Neutrophil (primary cell): ENCODE measurements at regions not wholly inside any gene's neighbourhood (a gene's known extent, or its start where the extent isn't known, plus 50 kb on each side); places are given as distances from the start of the nearest gene placed in this dataset.
"Not testable (repeated sequence)": the region's sequence is repeated elsewhere in the genome, so short reads cannot be mapped to it uniquely, and the experiment has no call there.

Source experiments
- H3K27ac ChIP-seq: fragments of 200-600 bp; sonication (generic); 2 replicates; pipeline ENCODE4 v1.5.1; 2016; ENCODE audit warnings: mild to moderate bottlenecking, moderate library complexity
- H3K27me3 ChIP-seq: fragments of 200-600 bp; sonication (generic); 2 replicates; pipeline ENCODE4 v1.6.0; 2016; ENCODE audit warnings: mild to moderate bottlenecking
- H3K36me3 ChIP-seq: fragments of 200-600 bp; sonication (generic); 2 replicates; pipeline ENCODE4 v1.5.1; 2017
- H3K4me1 ChIP-seq, 2 experiments: fragments of 200-600 bp in 1 of 2; sonication (generic) in 1 of 2; 1 replicate in 1 of 2; 2 replicates in 1 of 2; pipeline versions ENCODE4 v1.5.1 to v1.6.1; 2013 to 2016; ENCODE audit warnings: low read depth in 1 of 2, low read length in 1 of 2, mild to moderate bottlenecking in 1 of 2, moderate library complexity in 1 of 2; ENCODE audit not compliant: control insufficient read depth in 1 of 2, insufficient read depth in 1 of 2
- H3K4me3 ChIP-seq, 2 experiments: fragments of 200-600 bp in 1 of 2; sonication (generic) in 1 of 2; 1 replicate in 1 of 2; 2 replicates in 1 of 2; pipeline ENCODE4 v1.5.1; 2013 to 2016; ENCODE audit warnings: low read depth in 1 of 2, low read length in 1 of 2, mild to moderate bottlenecking in 1 of 2, moderate library complexity in 1 of 2
- H3K9me3 ChIP-seq: fragments of 200-600 bp; sonication (generic); 2 replicates; pipeline ENCODE4 v1.5.1; 2016
- CTCF ChIP-seq: fragments of 200-600 bp; sonication (generic); IDR thresholded peaks from 2 replicates; pipeline ENCODE4 v1.5.1; 2016; ENCODE audit warnings: antibody characterized with exemption

- H3K9me3 ChIP-seq = no peaks in the 10 kb centered on the region
- no peak overlapping the region for H3K27ac ChIP-seq
- no peaks in the 10 kb centered on the region for H3K4me1 ChIP-seq
- no peaks in the 10 kb centered on the region for H3K36me3 ChIP-seq
- no peak for TF ChIP-seq CTCF
- no peaks in the 10 kb centered on the region for H3K27me3 ChIP-seq
- no peak overlapping the region for H3K4me3 ChIP-seq
Measured at GRCh38 chr4:129998436-129999150, 902.6 kb downstream of the C4orf33 start.

GRCh38 chr4:129999156-129999555, 903.2 kb downstream of the C4orf33 start:
- no peak overlapping the region for H3K27ac ChIP-seq
- H3K27me3 ChIP-seq = no peaks in the 10 kb centered on the region
- no peak overlapping the region for H3K4me3 ChIP-seq
- no peaks in the 10 kb centered on the region for H3K9me3 ChIP-seq
- no peak for TF ChIP-seq CTCF
- no peaks in the 10 kb centered on the region for H3K4me1 ChIP-seq
- no peaks in the 10 kb centered on the region for H3K36me3 ChIP-seq

GRCh38 chr4:130008461-130008860, 912.5 kb downstream of the C4orf33 start:
- Histone ChIP-seq H3K27me3 (no peaks in the 10 kb centered on the region), H3K36me3 (no peaks in the 10 kb centered on the region), H3K9me3 (no peaks in the 10 kb centered on the region), H3K4me1 (no peaks in the 10 kb centered on the region), H3K27ac (no peak overlapping the region), H3K4me3 (no peak overlapping the region)
- no peak for TF ChIP-seq CTCF

GRCh38 chr4:130012806-130013205, 916.9 kb downstream of the C4orf33 start:
- H3K4me3 ChIP-seq, H3K36me3 ChIP-seq, H3K9me3 ChIP-seq, H3K27me3 ChIP-seq, H3K4me1 ChIP-seq, H3K27ac ChIP-seq: not testable (repeated sequence)

GRCh38 chr4:130021706-130022105, 925.8 kb downstream of the C4orf33 start:
- H3K36me3 ChIP-seq = no peaks in the 10 kb centered on the region
- H3K4me1 ChIP-seq = no peaks in the 10 kb centered on the region
- no peak overlapping the region for H3K4me3 ChIP-seq
- H3K27me3 ChIP-seq = no peaks in the 10 kb centered on the region
- H3K9me3 ChIP-seq = no peaks in the 10 kb centered on the region
- no peak for TF ChIP-seq CTCF
- no peak overlapping the region for H3K27ac ChIP-seq

- H3K4me3 ChIP-seq = no peak overlapping the region
- no peaks in the 10 kb centered on the region for H3K4me1 ChIP-seq
- no peaks in the 10 kb centered on the region for H3K27me3 ChIP-seq
- no peak for TF ChIP-seq CTCF
- H3K27ac ChIP-seq = no peak overlapping the region
- no peaks in the 10 kb centered on the region for H3K9me3 ChIP-seq
- H3K36me3 ChIP-seq = no peaks in the 10 kb centered on the region
Measured at GRCh38 chr4:130023088-130023487, 927.1 kb downstream of the C4orf33 start.
